Fibroblast of villous mesenchyme (primary cell): ENCODE measurements at regions not wholly inside any gene's neighbourhood (a gene's known extent, or its start where the extent isn't known, plus 50 kb on each side); places are given as distances from the start of the nearest gene placed in this dataset.
A peak's percentile ranks its signal among the peaks of the same experiment; 100 is the strongest.
"Not testable (repeated sequence)": the region's sequence is repeated elsewhere in the genome, so short reads cannot be mapped to it uniquely, and the experiment has no call there.

Source experiments
- DNase-seq: peaks from one replicate; pipeline ENCODE4 v3.0.0-alpha.2; 2010; ENCODE audit warnings: low read depth
- H3K4me3 ChIP-seq: 2 replicates; pipeline ENCODE4 v1.5.1; 2011; ENCODE audit warnings: low read depth, mild to moderate bottlenecking, low read length
- CTCF ChIP-seq: IDR thresholded peaks from 2 replicates; pipeline ENCODE4 v1.5.1; 2012; ENCODE audit warnings: low read depth, mild to moderate bottlenecking, low read length; ENCODE audit not compliant: insufficient read depth

- DNase-seq = no peak
- H3K4me3 ChIP-seq = no peak overlapping the region
- no peak for TF ChIP-seq CTCF
Measured at GRCh38 chr1:79517470-79518224, 511.1 kb upstream of the ADGRL4 start.

GRCh38 chr1:79507770-79508169 lies 501.2 kb upstream of the ADGRL4 start:
- no peak overlapping the region for H3K4me3 ChIP-seq
- no peak for DNase-seq
- TF ChIP-seq CTCF = no peak

- peak; percentile 0 for DNase-seq
- H3K4me3 ChIP-seq = no peak overlapping the region
- TF ChIP-seq CTCF = no peak
Measured at GRCh38 chr1:79501153-79501552, 494.6 kb upstream of the ADGRL4 start.

- DNase-seq = no peak
- no peak for TF ChIP-seq CTCF
- H3K4me3 ChIP-seq = no peak overlapping the region
Measured at GRCh38 chr1:79499541-79499940, 493.0 kb upstream of the ADGRL4 start.

GRCh38 chr1:79497193-79497773 lies 490.8 kb upstream of the ADGRL4 start:
- H3K4me3 ChIP-seq = no peak overlapping the region
- TF ChIP-seq CTCF = peak; percentile 76
- DNase-seq = peak; percentile 13

GRCh38 chr1:79496129-79496528 lies 489.6 kb upstream of the ADGRL4 start:
- H3K4me3 ChIP-seq = no peak overlapping the region
- DNase-seq = no peak
- TF ChIP-seq CTCF = no peak

- DNase-seq, H3K4me3 ChIP-seq: not testable (repeated sequence)
Measured at GRCh38 chr1:79493702-79494101, 487.2 kb upstream of the ADGRL4 start.

- DNase-seq, H3K4me3 ChIP-seq: not testable (repeated sequence)
Measured at GRCh38 chr1:79488572-79489121, 482.1 kb upstream of the ADGRL4 start.
